ENCODE measurements at regions not wholly inside any gene's neighbourhood (a gene's known extent, or its start where the extent isn't known, plus 50 kb on each side); places are given as distances from the start of the nearest gene placed in this dataset.
A peak's percentile ranks its signal among the peaks of the same experiment; 100 is the strongest.

DNA sequence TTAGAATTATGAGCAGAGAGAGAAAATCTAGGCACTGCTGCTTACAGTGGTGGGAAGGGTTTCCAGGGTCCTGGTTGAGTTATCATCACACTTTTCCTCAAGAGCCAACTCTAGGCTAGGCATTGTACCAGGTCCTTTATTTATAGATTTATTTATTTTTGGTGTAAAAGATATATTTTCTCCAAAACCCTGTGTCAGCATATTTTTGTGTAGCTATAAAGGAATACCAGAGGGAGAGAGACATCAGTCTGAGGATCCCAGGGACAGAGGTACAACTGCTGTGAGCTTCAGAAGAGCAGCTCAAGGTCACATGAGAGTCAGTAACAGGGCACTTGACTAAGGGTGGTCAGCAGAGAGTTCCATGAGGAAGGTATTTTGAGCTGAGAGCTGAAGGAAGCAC is 159.7 kb downstream of the SLC35B3 start:
- no peak for DNase-seq

DNA sequence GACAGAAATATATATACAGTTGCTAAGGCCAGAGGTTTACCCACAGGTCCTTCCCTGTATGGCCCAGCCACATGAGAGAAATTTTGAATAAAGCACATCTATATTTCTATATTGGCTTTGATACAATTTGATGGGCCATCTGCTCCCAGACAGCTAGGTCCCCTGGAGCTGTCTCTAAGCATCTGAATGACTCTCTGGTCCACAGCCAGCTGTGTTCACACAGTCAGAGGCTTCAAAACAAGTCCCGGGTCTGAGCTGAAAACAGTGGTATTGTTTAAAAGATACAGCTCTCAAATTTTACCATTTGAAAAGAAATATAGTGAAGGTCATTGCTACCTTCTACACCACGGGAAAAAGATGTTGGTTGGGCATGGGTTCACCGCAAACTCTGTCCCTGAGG is 161.1 kb downstream of the SLC35B3 start:
- DNase-seq = peak in 1 of 2 experiments; percentile 11

DNA sequence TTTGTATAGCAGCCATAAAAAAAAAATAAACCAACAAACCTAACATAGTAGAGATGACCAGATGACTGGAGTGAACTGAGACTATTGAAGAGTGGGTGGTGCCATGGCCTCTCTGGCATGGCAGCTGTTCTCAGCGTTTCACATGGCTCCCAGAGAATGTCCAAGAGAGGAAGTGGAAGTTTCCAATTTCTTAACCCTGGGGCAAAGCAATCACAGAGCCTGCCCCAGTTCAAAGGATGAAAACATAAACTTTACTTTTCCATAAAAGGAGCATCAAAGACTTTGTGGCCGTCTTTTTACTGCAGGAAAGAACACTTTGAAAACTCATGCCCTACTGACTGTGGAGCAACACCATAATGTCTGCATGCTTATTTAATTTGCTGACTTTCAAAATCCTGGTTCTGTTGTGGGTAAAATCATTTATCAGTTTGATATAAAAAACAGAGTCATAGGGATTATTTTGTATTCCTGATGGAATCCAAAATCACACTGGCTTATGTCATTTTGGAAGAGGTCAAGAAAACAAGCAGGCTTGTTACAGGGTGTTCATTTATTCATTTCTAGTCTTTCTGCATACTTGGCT is 165.4 kb downstream of the SLC35B3 start:
- DNase-seq = no peak

DNA sequence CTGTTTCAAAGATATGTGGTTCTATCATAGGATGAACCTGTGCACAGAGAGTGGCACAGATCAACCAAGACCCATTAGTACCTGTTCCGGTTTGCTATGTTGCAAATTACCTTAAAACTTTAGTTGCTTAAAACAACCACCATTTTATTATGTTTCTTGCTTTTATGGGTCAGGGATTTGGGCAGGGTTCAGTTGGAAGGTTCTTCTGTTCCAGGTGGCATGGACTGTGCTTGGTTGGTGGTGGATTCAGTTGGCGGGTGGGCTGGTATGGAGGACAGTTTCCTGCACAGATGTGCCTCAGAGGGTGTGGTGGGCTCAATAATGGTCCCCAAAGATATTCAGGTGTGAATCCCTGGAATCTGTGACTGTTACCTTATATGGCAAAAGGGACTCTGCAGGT is 166.3 kb downstream of the SLC35B3 start:
- no peak for DNase-seq

DNA sequence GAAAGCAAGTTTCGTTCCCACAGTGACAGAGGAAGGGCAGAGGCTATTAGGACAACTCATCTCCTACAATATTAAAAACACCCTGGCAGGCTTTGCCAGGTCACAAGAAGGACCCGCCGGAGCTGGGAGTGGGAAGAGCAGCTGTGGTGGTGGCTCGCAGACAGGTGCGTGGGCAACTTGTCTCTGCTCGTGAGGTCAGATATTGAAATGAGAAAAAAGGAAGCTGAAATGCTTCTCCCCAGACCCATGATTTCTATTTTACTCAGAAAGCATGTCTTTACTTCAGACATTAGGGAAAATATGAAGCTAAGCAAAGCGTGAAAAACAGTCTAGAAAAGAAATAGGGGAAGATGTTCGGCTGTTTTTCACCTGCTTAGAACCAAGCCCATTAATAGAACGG is 166.3 kb upstream of the EEF1E1 start:
- no peak for DNase-seq

DNA sequence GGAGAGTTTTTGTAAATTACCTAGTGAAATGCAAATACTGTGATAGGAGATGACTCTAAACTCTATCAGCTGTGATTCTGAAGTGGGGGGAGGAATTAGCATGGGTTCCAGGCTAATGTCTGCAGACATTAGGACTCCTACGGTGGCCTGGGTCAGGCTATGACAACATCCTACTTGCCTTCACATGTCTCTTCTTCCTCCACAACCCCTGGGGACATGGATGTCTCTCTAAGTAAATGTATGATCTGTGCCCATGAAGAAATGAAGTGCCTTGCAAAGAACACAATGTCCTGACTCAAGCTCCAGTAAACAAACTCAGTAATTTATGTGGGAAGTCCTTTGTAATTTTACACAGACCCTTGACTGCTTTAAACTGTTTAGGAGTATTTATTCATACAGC is 165.8 kb upstream of the EEF1E1 start:
- no peak for DNase-seq

DNA sequence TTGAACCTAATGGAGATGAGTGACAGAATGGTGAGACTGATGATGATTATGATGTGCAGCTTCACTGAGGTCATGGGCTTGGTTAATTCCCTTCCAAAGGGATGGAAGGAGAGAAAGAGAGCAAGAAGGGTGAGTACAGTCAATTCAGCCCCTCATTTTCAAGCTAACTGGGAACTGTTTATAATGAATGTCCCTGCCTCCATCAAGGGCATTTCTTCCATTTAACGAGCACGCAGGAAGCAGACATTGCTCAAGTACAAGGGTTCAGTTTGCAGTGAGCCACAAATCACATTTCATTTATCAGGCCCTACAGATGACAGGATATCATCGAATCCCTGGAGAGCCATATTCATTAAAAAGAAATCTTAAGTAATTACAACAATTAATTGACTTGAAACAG is 158.3 kb upstream of the EEF1E1 start:
- no peak for DNase-seq

DNA sequence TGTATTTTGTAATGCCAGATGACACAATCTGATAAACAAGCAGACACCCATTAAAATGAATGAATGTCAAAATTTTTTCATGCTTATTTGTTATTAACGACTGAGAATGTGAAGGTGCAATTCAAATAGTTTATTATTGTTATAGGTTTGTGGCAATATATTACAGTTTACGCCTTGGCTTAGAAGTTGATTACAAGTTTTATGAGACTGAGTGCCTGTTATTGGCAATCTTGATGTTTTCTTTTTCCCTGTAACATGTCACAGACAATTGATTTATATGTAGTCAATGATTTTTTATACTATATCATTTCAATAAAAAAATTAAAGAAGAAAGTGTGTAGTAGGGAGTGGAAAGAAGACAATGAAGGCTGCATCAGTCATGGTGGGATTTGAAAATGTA is 144.1 kb upstream of the EEF1E1 start:
- DNase-seq = no peak

DNA sequence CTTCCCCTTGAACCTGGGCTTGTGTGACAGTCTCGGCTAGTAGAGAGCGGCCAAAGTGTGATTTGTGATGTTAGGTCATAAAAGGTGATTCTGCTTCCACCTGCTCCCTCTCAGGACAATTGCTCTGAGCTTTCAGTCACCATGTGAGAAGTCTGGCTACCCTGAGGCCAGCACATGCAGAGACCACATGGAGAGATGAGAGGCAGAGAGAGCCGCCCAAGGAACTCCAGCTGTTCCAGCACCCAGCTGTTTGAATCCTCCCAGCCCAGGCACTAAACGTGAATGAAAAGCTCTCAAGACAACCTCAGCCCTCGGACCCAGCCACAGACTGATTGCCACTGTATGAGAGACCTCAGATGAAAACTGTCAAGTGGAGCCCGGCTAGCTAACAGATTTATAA is 143.4 kb upstream of the EEF1E1 start:
- DNase-seq = no peak

DNA sequence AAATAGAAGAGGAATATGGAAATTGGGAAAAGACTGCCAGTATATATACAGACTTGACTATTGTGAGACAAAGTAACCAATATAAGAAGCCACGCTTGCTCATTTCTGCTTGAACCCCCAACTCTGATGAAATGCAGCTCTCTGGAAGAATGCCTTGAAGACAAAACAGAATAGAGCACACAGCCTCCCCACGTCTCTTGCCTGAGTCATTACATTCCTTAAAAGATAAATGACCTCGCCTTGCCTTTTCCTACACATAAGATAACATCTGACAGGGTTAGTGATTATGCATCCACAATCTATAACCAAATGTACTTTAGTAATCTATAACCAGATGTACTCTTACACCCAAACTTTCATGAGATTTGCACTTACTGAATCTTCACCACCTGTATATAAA is 141.1 kb upstream of the EEF1E1 start:
- no peak for DNase-seq

DNA sequence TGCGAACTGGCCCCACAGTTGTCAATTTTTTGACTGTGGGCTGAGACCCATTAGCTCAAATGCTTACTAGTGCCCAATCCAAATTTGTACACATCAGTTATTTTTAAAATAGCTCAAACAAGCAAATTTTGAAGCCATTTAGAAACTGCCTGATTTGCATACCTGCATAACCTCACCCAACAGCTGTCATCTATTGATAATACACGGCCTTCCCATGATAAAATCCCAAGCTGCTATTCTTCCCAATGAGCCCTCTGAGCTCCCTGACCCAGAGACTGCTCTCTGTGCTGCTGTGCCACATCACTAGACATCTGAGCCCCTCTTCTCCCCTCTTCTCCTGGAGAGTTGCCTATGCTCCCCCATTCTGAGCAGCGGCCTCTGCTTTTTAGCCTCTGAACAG is 140.5 kb upstream of the EEF1E1 start:
- DNase-seq = no peak

DNA sequence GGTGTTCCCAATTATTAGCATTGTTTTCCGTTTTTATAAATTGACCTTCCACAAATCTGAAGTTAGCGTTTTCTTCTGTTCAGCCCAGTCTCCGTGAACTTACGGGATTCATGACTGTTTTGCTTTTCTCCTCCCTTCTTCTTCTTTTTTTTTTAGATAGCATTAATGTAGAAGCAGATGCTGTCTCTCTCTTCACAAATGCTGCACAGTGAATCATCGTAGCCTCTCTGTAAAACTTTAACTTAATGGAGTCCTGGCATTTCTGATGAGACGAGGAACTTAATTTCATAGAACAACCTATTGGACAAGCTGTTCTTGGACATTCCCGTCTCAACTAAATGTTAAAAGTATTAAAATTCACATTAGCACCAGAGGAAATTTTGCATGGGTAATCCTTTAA is 138.0 kb upstream of the EEF1E1 start:
- peak; percentile 42 to 75 for DNase-seq

DNA sequence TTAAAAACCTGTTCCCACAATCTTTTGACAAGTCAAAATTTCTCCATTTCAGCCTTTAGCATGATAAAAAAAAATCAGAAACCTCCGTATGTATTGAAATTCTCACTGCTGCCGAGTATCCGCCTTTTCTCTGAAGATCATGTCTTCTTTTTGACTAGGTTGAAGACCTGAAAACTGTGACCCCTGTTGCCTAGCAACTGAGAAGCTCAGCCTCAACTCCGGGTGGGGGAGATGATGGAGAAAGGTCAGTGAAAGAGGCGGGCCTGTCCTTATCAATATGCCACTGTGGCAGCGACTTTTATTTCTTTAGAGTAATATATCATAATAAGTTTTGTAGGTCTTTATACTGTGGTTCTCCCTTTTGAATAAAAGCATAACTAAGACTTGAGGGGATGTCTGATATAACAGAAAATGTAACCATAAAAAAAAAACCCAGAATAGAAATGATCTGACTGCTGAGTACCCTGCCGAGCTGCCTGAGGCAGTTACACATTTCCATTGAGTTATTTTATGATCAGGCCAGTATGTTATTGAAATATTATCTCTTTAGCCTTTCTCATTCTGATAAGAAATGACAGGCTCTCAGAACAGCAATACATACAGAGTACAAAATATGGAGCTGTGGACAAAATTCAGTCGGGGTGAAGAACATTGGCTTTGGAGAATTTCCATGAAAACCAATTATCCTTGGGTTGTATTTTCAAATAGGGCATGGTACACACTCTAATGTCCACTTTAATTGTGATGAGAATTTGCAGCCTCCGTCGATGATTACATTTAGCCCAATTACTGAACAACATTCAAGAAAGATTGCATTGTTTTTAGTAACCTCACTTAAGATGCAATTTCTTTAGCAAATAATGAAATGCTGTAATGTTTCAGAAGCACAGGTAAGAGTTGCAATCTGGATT is 136.7 kb upstream of the EEF1E1 start:
- DNase-seq = no peak

DNA sequence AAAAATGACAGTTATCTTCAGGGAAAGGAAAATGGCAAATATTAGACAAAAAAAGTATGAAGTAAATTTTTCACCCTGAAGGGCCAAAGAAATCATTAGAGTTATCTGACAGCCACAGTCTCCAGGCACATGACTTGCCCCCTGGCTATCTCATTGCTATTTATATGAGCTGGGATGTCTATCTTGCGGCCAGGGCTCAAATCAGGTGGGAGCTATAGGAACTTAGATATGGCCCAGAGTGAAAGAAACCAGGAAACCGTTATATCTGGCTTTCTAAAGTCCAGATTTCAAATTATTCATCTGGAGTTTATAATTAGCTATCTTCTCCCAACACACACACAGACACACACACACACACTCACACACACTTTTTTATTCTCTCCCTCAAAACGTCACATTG is 135.3 kb upstream of the EEF1E1 start:
- no peak for DNase-seq

DNA sequence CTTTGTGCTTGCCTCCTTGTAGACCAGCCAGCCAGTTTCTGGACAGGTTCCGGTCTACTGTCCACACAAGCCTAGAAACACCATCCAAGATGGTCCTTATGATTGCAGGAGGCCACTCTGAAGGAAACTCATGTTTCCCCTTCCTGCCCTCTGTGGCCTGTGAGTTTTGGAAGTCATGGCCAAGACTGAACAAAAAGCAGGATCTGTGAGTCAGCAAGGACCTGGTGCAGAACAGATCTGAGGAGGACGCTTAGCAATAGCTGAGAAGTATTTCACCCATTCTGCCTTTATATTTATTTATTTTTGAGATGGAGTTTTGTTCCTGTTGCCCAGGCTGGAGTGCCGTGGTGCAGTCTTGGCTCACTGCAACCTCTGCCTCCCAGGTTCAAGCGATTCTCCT is 134.6 kb upstream of the EEF1E1 start:
- no peak for DNase-seq

DNA sequence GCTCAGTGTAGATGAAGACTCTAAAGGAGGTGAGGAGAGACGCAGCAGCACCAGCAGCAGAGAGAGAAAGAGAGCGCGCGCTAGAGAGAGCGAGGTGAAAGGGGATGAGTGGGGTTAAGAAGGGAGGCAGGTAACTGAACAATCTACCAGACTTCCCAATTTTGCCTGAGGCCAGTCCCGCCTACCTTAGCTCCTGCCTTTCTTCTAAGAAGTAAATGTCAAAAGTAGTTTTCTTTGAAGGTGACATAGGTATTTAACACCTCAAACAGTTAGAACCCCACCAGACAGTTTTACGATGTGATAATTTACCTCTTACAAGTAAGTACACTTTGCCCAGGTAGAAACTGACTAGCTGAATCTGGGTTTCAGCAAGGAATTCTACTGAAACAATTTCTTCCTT is 132.0 kb upstream of the EEF1E1 start:
- DNase-seq = no peak

DNA sequence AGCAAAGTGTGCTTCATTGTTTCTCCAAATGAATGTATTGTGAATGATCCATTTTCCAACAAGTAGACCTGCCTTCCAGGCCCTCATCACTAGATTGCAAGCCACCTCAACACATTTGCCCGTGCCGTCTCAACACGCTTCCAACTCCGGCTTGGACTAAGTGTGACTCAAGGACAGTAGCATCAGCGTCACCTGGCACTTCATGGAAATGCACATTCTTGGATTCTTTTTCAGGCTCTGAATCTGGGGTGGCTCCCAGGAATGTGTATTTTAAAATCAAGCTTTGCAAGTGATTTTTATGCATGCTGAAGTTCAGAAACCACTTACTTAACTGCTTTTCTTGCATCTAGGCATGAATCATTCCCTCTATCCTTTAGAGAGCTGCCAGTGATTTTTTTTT is 129.6 kb upstream of the EEF1E1 start:
- DNase-seq = no peak

DNA sequence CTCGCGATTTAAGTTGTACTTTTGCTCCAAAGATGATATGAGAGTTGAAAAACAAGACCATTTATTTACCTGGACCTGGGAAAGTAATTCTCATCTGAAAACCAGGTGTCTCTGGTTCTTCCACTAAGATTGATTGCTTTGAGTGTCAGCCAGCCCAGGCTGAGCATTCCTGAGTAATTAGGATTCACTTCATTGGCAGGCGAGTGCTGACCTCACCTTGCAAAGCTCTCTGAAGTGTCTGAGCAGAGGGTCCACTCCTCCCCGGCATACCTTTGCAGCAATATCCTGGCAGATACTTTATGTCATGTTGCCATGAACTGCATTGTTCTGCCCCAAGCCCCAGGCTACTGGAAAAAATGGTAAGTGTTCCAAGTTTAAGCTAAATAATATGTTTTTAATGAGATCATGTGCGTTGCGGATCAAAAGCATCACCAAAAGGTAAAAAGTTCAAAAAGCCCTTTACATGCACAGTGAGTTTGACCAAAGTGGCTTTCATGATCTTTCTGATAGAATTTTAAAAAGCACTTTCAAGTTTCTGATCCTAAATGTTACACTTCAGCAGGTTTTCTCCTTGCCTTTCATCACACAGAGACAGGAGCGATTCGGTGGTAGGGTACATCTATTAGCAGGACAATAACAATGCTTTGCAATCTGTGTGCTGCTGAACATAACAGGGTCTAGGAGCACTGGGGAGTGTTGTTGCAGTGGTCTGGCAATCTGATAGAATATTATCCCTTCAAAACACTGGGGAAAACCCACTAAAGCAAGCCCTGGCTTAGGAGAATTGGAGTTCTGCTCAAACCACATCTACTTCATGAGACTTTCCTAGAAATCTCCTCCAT is 127.8 kb upstream of the EEF1E1 start:
- no peak for DNase-seq

DNA sequence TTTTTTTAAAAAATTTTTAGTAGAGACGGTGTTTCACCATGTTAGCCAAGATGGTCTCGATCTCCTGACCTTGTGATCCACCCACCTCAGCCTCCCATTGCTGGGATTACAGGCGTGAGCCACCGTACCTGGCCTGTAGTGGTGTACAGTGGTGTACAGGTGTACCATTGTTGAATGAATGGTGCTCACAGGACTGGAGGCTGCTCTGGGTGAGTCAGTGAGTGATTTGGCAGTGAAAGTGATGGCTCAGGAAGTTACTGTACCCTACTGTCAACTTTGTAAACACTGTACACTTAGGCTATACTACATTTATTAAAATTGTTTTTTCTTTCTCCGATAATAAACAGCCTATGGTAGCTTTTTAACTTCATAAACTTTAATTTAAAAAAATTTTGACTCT is 122.8 kb upstream of the EEF1E1 start:
- DNase-seq = no peak

DNA sequence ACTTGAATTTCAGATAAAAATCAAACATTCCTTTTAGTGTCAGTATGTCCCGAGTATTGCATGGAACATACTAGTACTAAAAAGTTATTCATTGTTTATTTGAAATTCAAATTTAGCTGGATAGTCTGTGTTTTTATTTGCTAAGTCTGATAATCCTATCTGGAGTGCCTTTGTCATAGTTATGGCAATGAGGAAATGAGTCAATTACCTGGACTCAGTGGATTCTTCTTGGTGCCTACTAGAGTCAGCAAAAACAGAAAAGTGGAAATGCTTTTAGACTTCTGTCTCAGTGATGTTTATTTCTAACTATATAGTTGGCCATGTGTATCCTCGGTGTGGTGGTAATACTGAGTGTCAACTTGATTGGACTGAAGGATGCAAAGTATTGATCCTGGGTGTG is 121.3 kb upstream of the EEF1E1 start:
- DNase-seq = no peak

DNA sequence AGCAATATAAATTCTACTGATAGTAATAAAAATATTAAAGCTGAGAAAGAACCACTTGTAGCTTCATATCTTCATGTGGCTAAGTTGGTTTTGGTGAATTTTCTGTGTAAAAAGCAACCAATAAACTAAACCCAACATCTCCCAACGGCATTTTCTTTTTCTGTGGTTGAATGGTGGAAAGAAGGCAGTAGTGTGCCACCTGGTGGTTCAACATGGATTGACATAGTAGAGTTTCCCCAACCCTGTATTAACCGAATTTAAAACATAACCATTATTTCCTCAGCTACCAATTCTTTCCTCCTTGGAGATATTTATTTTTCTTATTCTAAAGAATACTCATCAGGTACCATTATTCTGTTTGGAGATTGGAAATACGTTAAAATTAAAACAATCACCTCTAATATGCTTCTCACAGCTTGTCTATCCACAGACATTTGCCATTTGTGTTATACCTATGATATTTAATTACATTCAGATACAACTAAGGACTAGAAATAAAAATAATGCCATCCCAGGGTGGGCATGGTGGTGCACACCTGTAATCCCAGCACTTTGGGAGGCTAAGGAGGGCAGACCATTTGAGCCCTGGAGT is 117.1 kb upstream of the EEF1E1 start:
- peak in 1 of 2 experiments; percentile 16 for DNase-seq

DNA sequence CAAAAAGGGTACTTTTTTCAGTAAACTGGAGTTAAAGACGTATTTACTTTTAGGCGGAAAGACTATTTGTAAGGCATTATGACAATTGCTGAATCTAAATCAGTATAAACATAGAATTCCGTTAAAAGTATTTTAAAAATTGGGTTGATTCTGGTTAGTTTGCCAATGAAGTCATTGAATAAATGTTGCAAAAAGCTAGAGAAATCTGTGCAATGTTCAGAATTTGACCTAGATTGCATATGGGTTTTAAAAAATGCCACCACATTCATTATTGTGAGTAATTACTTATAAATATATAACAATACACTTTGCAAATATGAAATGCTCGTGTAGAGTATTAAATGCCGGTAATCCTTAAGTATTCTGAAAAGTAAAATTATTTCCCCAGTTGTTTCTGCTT is 116.5 kb upstream of the EEF1E1 start:
- DNase-seq = no peak

DNA sequence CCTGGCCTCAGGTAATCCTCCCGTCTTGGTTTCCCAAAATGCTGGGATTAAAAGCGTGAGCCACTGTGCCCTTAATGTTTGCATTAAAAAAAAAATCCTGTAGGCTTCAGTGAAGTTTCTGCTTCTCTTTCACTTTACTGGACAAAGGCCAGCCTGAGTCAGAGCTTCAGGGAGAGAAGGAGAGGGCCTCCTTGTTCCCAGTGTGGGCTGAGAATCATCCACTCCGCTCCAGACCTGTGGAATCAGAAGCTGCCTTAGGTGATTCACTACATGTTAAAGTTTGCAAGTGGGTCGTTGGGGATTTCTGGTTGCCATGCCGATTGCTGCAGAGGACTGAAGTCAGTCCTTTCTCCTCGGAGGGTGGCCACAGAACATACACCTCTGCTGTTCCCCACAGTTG is 113.3 kb upstream of the EEF1E1 start:
- no peak for DNase-seq

Data from NCI-H524 (cell line).